Left lung (tissue), 4 donors: ENCODE measurements at regions not wholly inside any gene's neighbourhood (a gene's known extent, or its start where the extent isn't known, plus 50 kb on each side); places are given as distances from the start of the nearest gene placed in this dataset.

Experiments
- ATAC-seq: fragments of 200-7000 bp; cut with Tn5 transposase; one replicate; pipeline ENCODE4 v1.9.1; 2020; ENCODE audit warnings: moderate library complexity
- DNase-seq, 4 donors: peaks; one replicate each; pipeline ENCODE4 v3.0.0-alpha.2; 2013 to 2020
- H3K27ac ChIP-seq, 2 donors: fragments of 200-600 bp; sonication (generic) in 1 of 2; one replicate each; pipeline versions ENCODE4 v1.5.0 to v1.8.0; 2020 to 2021
- H3K27me3 ChIP-seq, 2 donors: fragments of 200-600 bp; sonication (generic) in 1 of 2; one replicate each; pipeline versions ENCODE4 v1.5.0 to v1.8.0; 2020 to 2021
- H3K36me3 ChIP-seq, 2 donors: fragments of 200-600 bp; sonication (generic) in 1 of 2; one replicate each; pipeline versions ENCODE4 v1.5.0 to v1.8.0; 2020 to 2021
- H3K4me1 ChIP-seq, 2 donors: fragments of 200-600 bp; one replicate each; pipeline ENCODE4 v1.8.0; 2021
- H3K4me3 ChIP-seq, 2 donors: fragments of 200-600 bp; sonication (generic) in 1 of 2; one replicate each; pipeline versions ENCODE4 v1.5.0 to v1.8.0; 2020 to 2021; ENCODE audit warnings: mild to moderate bottlenecking in 1 of 2
- H3K9me3 ChIP-seq, 2 donors: fragments of 200-600 bp; sonication (generic) in 1 of 2; one replicate each; pipeline versions ENCODE4 v1.5.0 to v1.8.0; 2020 to 2021
- intact Hi-C, 2 donors: fragments of 100-400 bp; cut with DNase I; formaldehyde crosslinking; loops; one replicate each; pipeline versions ENCODE4 v1.11.2 to v1.14.2; 2022
- TF ChIP-seq, protein P1 (sequence below), 2 donors: fragments of 200-600 bp; sonication (generic) in 1 of 2; IDR thresholded peaks; one replicate each; pipeline versions ENCODE4 v1.5.0 to v1.8.0; 2021; ENCODE audit warnings: antibody characterized with exemption in 2 of 2
- donor health status: DM: no; HTN: yes; CAD: no.
- donor health status: DM: no; HTN: no; CAD: no.

DNA sequence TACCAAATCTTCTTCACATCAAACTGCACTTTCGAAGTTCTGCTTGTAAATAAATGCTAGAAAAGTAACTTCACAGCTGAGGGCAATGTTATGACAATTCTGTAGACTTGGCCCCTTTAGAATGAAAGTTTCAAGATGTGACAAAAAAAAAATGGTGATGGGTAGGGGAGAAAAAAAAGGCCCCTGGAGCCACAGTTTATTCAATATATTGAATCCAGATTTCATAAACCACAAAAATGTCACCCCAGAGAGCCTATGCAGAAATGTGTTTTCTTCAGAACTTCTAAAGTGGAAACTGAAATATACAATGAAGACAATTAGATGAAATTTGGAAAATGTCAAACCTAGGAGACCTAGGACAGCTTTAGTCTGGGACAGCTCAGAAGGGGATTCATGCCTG, 143.1 kb downstream of the EDN3 start:
- Histone ChIP-seq H3K36me3 (no peaks in the 10 kb centered on the region), H3K9me3 (no peaks in the 10 kb centered on the region), H3K27ac (no peak overlapping the region), H3K4me1 (no peaks in the 10 kb centered on the region), H3K27me3 (peaks cover 0 to 59% of the 10 kb centered on the region in 2 donors), H3K4me3 (no peak overlapping the region)
- no peak for DNase-seq
- intact Hi-C loops = no loop called here
- no peak for ATAC-seq
- TF ChIP-seq, protein P1, sequence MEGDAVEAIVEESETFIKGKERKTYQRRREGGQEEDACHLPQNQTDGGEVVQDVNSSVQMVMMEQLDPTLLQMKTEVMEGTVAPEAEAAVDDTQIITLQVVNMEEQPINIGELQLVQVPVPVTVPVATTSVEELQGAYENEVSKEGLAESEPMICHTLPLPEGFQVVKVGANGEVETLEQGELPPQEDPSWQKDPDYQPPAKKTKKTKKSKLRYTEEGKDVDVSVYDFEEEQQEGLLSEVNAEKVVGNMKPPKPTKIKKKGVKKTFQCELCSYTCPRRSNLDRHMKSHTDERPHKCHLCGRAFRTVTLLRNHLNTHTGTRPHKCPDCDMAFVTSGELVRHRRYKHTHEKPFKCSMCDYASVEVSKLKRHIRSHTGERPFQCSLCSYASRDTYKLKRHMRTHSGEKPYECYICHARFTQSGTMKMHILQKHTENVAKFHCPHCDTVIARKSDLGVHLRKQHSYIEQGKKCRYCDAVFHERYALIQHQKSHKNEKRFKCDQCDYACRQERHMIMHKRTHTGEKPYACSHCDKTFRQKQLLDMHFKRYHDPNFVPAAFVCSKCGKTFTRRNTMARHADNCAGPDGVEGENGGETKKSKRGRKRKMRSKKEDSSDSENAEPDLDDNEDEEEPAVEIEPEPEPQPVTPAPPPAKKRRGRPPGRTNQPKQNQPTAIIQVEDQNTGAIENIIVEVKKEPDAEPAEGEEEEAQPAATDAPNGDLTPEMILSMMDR (IDR thresholded peaks at IDR 0.05) = no peak

- intact Hi-C loops = no loop called here
- ATAC-seq = no peak
- TF ChIP-seq, protein P1 (IDR thresholded peaks at IDR 0.05) = no peak
Measured at GRCh38 chr20:59446376-59446775, 146.0 kb downstream of the EDN3 start.

DNA sequence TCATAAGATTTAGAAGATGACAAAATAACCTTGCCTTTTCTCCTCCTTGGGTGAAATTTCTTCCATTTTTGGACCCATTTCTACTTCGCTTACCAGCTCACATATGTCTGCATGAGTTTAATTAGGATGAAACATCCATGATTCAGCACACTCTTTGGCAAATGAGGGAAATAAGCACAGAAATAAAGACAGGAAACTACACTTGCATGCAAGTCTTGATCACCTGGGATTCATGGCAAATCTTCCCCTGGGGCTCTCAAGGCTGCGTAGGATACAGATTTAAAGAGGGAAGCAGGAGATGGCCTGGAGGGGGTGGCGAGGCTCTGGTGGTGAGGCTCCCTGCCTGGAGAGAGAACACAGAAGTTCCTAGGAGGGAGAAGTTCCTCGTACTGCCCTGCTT, 147.8 kb downstream of the EDN3 start:
- no peaks in the 10 kb centered on the region for H3K9me3 ChIP-seq
- H3K27me3 ChIP-seq = peaks cover 0 to 64% of the 10 kb centered on the region in 2 donors

More at GRCh38 chr20:59446376-59446775, 146.0 kb downstream of the EDN3 start:
- Histone ChIP-seq H3K27me3 (peaks cover 0 to 73% of the 10 kb centered on the region in 2 donors), H3K27ac (no peak overlapping the region), H3K4me3 (no peak overlapping the region), H3K9me3 (no peaks in the 10 kb centered on the region), H3K36me3 (no peaks in the 10 kb centered on the region), H3K4me1 (no peaks in the 10 kb centered on the region)
- DNase-seq = no peak

GRCh38 chr20:59448851-59449444, 148.5 kb downstream of the EDN3 start:
- H3K27me3 ChIP-seq = peaks cover 0 to 61% of the 10 kb centered on the region in 2 donors
- TF ChIP-seq, protein P1 (IDR thresholded peaks at IDR 0.05) = no peak
- no peaks in the 10 kb centered on the region for H3K4me1 ChIP-seq
- no peak overlapping the region for H3K4me3 ChIP-seq
- no peaks in the 10 kb centered on the region for H3K9me3 ChIP-seq
- intact Hi-C loops = no loop called here
- ATAC-seq = no peak
- no peak for DNase-seq
- H3K36me3 ChIP-seq = no peaks in the 10 kb centered on the region
- H3K27ac ChIP-seq = no peak overlapping the region

More for the DNA sequence above, 147.8 kb downstream of the EDN3 start:
- no peak overlapping the region for H3K27ac ChIP-seq
- H3K36me3 ChIP-seq = no peaks in the 10 kb centered on the region
- H3K4me3 ChIP-seq = no peak overlapping the region
- ATAC-seq (no peak), DNase-seq (no peak)
- no peaks in the 10 kb centered on the region for H3K4me1 ChIP-seq
- intact Hi-C loops = no loop called here
- TF ChIP-seq, protein P1 (IDR thresholded peaks at IDR 0.05) = no peak

DNA sequence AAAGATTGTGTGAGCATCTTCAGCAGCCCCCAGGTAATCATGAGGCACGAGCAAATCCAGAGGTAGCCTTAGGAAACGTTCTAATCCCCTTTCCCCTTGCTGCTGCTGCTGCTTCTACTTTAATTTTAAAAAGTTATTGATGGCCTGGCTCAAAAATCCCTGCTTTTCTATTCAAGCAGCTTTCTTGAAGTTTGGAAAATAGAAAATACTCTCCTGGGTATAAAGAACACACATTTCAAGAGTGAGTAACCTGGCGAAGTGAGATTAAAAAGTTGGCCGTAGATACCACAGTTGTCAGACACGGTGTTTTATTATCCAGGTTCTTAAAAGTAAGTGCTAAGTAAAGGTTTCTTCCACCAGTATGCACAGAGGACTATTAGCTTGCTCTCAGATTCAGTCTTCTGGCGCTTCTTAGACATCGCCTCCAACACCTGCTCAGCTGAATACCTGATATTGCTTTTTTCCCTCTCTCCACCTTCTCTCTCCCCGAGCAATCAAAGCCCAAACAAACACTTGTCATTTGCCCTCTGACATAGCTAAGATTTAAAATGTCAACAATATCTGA, 150.7 kb downstream of the EDN3 start:
- TF ChIP-seq, protein P1 (IDR thresholded peaks at IDR 0.05) = no peak
- no peak for DNase-seq
- H3K27ac ChIP-seq = no peak overlapping the region
- intact Hi-C loops = loop anchor here in 1 of 2 donors (5.0 kb wide), 1 partner anchor 364 kb away; no protein-coding TSS in a partner anchor
- peaks cover 0 to 45% of the 10 kb centered on the region in 2 donors for H3K27me3 ChIP-seq
- H3K9me3 ChIP-seq = no peaks in the 10 kb centered on the region
- H3K4me1 ChIP-seq = no peaks in the 10 kb centered on the region
- ATAC-seq = no peak
- H3K4me3 ChIP-seq = no peak overlapping the region
- H3K36me3 ChIP-seq = no peaks in the 10 kb centered on the region
